ENCODE measurements at regions not wholly inside any gene's neighbourhood (a gene's known extent, or its start where the extent isn't known, plus 50 kb on each side); places are given as distances from the start of the nearest gene placed in this dataset.

DNA sequence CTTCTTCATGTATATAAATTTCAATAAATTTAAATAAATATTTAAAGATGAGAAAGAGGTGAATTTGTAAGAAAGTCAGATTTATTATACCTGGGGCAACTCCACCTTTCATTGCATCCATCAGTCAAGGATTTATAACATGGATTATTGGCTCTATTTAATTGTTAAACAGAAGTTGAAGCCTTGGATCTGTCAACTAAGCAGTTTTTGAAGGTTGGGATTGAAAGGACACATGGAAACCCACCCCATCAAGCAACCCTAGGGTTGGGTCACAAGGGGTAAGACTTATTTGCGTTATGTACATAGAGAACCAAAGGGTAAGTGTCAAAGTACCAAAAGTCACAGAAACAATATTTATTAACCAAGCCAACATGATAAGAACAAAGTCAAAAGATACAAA, 342.5 kb downstream of the ELAVL2 start:
- TF ChIP-seq, protein P1, sequence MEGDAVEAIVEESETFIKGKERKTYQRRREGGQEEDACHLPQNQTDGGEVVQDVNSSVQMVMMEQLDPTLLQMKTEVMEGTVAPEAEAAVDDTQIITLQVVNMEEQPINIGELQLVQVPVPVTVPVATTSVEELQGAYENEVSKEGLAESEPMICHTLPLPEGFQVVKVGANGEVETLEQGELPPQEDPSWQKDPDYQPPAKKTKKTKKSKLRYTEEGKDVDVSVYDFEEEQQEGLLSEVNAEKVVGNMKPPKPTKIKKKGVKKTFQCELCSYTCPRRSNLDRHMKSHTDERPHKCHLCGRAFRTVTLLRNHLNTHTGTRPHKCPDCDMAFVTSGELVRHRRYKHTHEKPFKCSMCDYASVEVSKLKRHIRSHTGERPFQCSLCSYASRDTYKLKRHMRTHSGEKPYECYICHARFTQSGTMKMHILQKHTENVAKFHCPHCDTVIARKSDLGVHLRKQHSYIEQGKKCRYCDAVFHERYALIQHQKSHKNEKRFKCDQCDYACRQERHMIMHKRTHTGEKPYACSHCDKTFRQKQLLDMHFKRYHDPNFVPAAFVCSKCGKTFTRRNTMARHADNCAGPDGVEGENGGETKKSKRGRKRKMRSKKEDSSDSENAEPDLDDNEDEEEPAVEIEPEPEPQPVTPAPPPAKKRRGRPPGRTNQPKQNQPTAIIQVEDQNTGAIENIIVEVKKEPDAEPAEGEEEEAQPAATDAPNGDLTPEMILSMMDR (IDR thresholded peaks at IDR 0.05) = no peak
- TF ChIP-seq POLR2A (IDR thresholded peaks at IDR 0.05) = no peak

Data from vagina (tissue), 2 donors.